Endothelial cell of umbilical vein (primary cell): ENCODE measurements at regions not wholly inside any gene's neighbourhood (a gene's known extent, or its start where the extent isn't known, plus 50 kb on each side); places are given as distances from the start of the nearest gene placed in this dataset.

ENCODE experiments used
- EZH2 ChIP-seq: IDR thresholded peaks from 2 replicates; pipeline ENCODE4 v1.6.1; 2012; ENCODE audit warnings: borderline replicate concordance, low read depth, mild to moderate bottlenecking, moderate library complexity, low read length, inconsistent platforms; ENCODE audit not compliant: severe bottlenecking
- GATA2 ChIP-seq: IDR thresholded peaks from 2 replicates; pipeline ENCODE4 v1.7.0; 2011; ENCODE audit warnings: low read depth, mild to moderate bottlenecking, moderate library complexity, mixed read lengths, low read length; ENCODE audit not compliant: insufficient read length, insufficient read depth
- POLR2A ChIP-seq: IDR thresholded peaks from 2 replicates; pipeline ENCODE4 v1.6.1; 2012; ENCODE audit warnings: low read depth, mild to moderate bottlenecking, control low read depth, low read length
- POLR2AphosphoS5 ChIP-seq: IDR thresholded peaks from 2 replicates; pipeline ENCODE4 v1.6.1; 2012; ENCODE audit warnings: low read depth, mild to moderate bottlenecking, control low read depth, low read length, moderate library complexity; ENCODE audit not compliant: insufficient read depth
- TF ChIP-seq, protein P1 (sequence below), 2 donors: IDR thresholded peaks; 1 replicate in 1 of 2; 2 replicates in 1 of 2; pipeline ENCODE4 v1.5.1; 2011; ENCODE audit warnings: low read length in 2 of 2, mild to moderate bottlenecking in 2 of 2, moderate library complexity in 2 of 2, control low read depth in 1 of 2, inconsistent platforms in 1 of 2, low read depth in 1 of 2; ENCODE audit not compliant: insufficient read depth in 1 of 2; ENCODE audit errors: extremely low read depth in 1 of 2
- TF ChIP-seq, protein P2 (sequence below): IDR thresholded peaks from 2 replicates; pipeline ENCODE4 v1.6.1; 2011; ENCODE audit not compliant: insufficient read depth, insufficient read length

DNA sequence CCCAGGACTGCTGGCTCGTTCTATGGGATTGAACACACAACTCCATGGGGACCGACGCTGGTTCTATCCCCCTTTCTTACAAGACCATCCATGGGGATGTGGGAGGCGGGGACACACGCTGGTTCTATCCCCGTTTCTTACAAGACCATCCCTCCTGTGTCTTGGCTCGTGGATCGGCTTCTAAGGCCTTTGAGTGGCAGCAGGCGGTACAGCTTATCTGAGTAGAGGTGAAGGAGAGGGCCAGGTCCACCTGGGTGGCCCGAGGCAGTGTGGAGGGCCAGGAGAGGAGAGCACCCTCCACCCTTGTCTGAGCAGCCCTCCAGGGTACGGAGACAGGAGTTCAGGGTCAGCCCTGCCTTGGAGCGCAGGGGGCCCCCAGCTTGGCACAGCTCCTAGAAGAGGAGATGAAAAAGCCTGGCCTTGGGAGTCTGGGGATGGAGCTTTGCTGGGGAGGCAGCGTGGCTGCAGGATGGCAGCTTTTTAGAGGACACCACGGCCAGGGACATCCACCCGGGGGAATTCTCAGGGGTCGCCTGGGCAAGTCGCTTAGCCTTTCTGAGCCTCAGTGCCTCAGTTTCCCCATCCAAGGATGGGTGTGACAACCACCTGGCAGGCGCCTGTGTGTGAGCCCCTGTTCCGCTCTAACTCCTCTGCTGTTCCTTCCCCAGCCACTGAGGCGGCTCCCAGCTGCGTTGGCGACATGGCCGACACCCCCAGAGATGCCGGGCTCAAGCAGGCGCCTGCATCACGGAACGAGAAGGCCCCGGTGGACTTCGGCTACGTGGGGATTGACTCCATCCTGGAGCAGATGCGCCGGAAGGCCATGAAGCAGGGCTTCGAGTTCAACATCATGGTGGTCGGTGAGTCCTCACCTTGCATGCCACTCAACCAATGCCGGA, 341.0 kb downstream of the SEC14L1 start:
- no peak for TF ChIP-seq POLR2A
- no peak for TF ChIP-seq POLR2AphosphoS5
- TF ChIP-seq, protein P1, sequence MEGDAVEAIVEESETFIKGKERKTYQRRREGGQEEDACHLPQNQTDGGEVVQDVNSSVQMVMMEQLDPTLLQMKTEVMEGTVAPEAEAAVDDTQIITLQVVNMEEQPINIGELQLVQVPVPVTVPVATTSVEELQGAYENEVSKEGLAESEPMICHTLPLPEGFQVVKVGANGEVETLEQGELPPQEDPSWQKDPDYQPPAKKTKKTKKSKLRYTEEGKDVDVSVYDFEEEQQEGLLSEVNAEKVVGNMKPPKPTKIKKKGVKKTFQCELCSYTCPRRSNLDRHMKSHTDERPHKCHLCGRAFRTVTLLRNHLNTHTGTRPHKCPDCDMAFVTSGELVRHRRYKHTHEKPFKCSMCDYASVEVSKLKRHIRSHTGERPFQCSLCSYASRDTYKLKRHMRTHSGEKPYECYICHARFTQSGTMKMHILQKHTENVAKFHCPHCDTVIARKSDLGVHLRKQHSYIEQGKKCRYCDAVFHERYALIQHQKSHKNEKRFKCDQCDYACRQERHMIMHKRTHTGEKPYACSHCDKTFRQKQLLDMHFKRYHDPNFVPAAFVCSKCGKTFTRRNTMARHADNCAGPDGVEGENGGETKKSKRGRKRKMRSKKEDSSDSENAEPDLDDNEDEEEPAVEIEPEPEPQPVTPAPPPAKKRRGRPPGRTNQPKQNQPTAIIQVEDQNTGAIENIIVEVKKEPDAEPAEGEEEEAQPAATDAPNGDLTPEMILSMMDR (IDR thresholded peaks at IDR 0.05; ENCODE audit: extremely low read depth in 1 of 2, insufficient read depth in 1 of 2, low read depth in 1 of 2, low read length in 2 of 2) = no peak
- no peak for TF ChIP-seq EZH2
- TF ChIP-seq GATA2 = no peak
- TF ChIP-seq, protein P2, sequence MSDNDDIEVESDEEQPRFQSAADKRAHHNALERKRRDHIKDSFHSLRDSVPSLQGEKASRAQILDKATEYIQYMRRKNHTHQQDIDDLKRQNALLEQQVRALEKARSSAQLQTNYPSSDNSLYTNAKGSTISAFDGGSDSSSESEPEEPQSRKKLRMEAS = no peak
